HG03095 (cell line): ENCODE measurements at regions not wholly inside any gene's neighbourhood (a gene's known extent, or its start where the extent isn't known, plus 50 kb on each side); places are given as distances from the start of the nearest gene placed in this dataset.

Experiments
- ATAC-seq: cut with Tn5 transposase; IDR thresholded peaks from one replicate; pipeline ENCODE4 v1.9.1; 2021; ENCODE audit warnings: moderate library complexity; ENCODE audit not compliant: unreplicated experiment

- ATAC-seq, result no peak
These were observed 127.4 kb upstream of the RPS6KA2 start for GRCh38 chr6:166754218-166755030.

DNA sequence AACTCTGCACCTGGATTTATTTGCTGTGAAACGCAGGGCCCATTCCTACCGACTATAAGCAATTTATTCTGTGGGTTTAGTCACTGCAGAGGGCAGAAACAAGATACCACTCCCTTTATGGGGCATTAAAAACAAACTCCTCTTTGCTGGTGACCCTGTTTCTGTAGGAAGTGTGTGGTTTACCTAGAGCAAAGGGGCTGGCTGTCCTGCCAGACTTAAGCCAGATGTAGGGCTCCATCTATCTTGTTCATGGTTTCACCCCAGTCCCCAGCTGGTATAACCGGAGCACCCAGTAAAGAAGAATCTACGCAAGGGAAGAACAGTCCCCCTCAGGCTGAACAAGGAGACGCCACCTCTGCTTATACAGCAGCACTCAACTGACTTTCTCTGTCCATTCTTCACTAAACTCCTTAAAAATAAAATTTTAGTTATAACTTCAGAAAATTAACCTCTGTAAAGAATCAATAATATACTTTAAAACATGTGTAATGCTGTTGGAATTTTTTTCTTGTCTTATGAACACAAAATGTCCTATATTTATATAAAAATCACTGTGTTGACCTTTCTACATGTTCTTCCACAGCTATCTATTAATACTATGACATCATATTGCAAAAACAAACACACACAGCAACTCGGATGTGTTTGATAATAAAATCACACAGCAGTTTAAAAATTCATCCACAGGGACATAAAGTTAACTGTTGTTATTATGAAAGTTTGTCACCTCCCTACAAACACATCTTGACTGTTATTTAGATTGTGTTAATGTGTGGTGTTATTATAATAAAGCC is 126.1 kb upstream of the RPS6KA2 start:
- no peak for ATAC-seq

- peak; percentile 90 for ATAC-seq
These were observed 125.0 kb upstream of the RPS6KA2 start for GRCh38 chr6:166752097-166752496.

DNA sequence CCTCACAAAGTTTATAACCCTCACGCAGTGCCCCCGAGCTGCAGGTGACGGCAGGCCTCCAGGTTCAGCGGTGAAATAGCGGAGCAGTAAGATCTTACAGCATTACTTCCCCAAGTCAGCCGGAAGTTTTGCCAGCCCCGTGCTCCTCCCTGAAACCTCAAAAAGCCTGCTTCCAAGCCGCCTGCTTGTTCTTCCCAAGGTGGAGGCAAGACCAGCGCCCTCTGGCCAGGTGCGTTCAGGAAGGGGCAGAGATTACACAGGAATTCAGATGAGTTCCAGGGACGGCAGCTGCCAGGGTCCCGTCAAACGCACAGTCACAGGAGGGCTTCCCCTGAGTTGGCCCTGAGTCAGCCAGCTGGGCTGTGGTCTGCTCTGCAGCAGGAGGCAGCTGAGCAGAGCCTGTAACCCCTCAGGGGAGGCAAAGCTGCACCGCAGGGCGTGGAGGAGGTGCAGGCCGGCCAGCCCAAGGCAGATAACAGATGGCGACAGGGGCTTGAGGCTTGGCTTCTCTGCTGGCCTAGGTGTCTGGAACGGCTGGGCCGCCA is 124.1 kb upstream of the RPS6KA2 start:
- ATAC-seq, result peak; percentile 76

GRCh38 chr6:166750108-166750793 is 123.2 kb upstream of the RPS6KA2 start:
- ATAC-seq, result no peak

GRCh38 chr6:166749666-166750065 is 122.6 kb upstream of the RPS6KA2 start:
- ATAC-seq, result no peak

- ATAC-seq, result no peak
These were observed 120.9 kb upstream of the RPS6KA2 start for GRCh38 chr6:166747644-166748595.

- ATAC-seq, result no peak
These were observed 119.0 kb upstream of the RPS6KA2 start for GRCh38 chr6:166745801-166746668.

DNA sequence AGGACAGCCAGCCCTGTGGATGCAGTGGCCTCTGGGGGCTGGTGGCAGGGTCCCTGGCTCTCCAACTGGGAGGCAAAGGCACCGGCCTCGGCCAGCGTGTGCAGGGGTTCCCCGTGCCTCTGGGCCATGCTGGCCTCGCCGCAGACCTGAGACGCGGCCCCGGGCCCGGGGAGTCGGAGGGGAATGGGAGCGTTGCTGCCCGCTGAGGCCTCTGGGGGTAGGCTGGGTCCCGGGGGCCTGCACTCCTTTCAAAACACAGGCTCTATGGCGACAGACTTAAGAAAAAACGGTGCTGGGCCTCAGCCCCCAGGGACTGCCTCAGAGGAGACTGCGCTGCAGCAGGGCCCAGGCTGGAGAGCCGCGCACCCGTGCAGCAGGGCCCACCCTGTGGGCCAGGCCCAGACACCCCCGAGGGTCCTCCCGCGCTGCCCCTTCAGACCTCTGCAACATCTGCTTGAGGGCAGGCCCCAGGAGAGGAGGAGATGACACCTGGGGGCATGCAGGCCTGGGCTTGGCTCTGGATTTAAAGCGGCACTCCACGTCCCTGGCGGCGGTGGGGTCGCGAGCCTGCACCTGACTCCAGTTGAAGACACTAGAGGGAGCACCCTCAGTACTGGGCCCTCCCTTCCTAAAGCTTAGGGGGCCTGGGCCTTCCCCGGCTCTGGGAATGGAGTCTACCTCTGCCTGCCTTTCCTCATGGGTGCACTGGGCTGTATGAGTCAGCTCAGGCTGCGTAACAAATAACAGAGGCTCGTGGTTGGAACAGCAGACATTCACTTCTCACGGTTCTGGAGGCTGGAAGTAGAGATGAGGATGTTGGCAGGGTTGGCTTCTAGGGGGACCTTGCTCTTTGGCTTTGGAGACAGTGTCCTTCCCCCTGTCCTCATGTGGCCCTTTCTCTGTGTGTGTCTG is 117.4 kb upstream of the RPS6KA2 start:
- ATAC-seq, result no peak

DNA sequence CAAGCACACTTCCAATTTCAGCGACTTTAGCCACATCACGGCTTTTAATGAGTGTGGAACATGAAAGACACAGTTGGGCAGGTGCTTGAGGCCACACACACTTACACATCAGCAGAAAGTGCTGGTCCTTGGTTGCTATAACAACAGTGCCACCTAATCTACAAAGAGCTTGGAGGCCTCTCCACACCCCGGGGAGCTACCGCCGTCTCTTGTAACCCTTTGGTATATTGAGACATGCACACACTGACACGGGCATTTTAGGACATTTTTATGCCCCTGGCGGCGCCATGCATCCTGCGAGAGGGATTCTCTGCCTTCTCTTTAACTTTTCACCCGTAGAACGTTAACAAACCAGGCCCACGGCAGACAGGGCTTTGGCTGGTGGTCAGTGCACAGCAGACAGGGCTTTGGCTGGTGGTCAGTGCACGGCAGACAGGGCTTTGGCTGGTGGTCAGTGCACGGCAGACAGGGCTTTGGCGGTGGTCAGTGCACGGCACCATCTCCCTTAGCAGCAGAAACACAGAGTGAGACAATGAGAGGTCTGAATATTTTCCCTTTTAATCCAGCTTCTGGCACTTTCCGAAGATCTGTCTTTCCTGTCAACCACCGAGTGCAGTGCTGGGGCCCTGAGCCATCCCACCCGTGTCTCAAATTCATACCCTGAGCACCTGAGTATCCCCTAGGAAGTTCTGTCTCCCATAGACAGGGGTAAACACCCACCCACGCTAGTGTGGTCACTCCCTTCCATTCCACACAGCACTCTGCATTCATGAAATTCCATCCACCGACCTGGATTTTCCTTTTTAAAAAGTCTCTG is 116.6 kb upstream of the RPS6KA2 start:
- ATAC-seq, result no peak

GRCh38 chr6:166742981-166743380 is 115.9 kb upstream of the RPS6KA2 start:
- ATAC-seq, result no peak

GRCh38 chr6:166739976-166740318 is 112.9 kb upstream of the RPS6KA2 start:
- no peak for ATAC-seq

GRCh38 chr6:166739117-166739975 is 112.3 kb upstream of the RPS6KA2 start:
- ATAC-seq, result no peak

DNA sequence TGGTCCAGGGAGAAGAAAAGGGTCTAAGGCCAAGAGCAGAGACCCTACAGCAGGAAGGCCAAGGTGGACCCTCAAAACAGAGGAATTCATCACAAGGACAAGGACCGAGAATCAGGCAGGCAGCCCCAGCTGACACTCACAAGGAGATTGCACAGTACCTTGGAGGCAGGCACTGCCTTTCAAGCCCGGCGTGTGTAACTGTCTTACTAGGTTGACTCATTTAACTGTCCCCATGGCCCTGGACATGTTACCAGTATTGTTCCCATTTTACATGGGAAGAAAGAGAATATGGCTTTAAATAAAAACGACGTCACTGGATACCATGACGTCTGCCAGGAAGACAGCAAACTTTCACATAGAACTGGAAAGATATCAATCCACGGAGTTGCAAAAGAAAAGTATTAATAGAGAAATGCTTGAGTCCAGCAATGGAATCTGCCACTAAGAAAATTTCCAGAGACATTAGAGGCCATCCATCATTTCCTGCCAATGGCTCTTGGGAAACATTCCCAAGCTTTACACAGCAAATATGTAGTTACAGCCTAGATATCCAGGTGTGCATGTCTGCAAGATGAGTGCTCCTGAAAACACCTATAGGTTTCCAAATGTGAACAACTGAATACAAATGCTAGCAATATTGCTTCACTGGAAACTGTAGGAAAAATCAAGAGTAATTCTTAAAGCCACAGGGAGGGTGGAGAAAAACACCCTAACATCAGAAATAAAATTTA is 111.5 kb upstream of the RPS6KA2 start:
- ATAC-seq, result no peak

GRCh38 chr6:166737261-166737660 is 110.2 kb upstream of the RPS6KA2 start:
- ATAC-seq, result no peak

DNA sequence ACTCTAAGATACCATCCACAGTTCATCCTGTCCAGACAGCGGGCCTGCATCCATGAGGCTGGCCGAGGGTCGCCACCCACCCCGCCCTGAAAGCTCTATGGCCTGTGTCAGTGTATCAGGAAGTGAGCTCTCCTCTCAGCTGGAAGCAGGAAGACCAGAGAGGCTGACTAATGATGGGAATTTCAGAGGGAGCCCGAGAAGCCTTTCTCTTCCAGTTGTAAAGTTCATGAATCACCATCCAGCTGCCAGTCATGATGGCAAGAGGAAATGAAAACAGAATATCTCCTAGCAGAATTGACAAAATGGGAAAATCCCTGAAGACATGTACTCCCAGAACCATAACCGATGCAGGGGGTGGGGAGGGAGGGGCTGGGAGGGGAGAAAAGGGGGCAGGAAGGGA is 109.6 kb upstream of the RPS6KA2 start:
- no peak for ATAC-seq
